ENCODE measurements at regions not wholly inside any gene's neighbourhood (a gene's known extent, or its start where the extent isn't known, plus 50 kb on each side); places are given as distances from the start of the nearest gene placed in this dataset.

GRCh38 chr6:141452354-141452686, 680.4 kb upstream of the GJE1 start:
- H3K79me2 ChIP-seq, result no peaks in the 10 kb centered on the region
- no peaks in the 10 kb centered on the region for H3K4me1 ChIP-seq (ENCODE audit: insufficient read depth)
- DNase-seq (ENCODE audit: low spot score), result no peak
- no peak overlapping the region for H2AFZ ChIP-seq
- H3K9me2 ChIP-seq (replicated peaks; ENCODE audit: insufficient read depth), result no peaks in the 10 kb centered on the region
- no peaks in the 10 kb centered on the region for H3K27me3 ChIP-seq
- no peak overlapping the region for H3K27ac ChIP-seq
- TF ChIP-seq CTCF (IDR thresholded peaks at IDR 0.05; ENCODE audit: poor library complexity) (no peak), EZH2 (IDR thresholded peaks at IDR 0.05; ENCODE audit: borderline replicate concordance) (no peak), EZH2phosphoT487 (IDR thresholded peaks at IDR 0.05; ENCODE audit: low read depth, severe bottlenecking, unreplicated experiment) (no peak)
- no peak overlapping the region for H3K4me3 ChIP-seq
- no peaks in the 10 kb centered on the region for H4K20me1 ChIP-seq (ENCODE audit: insufficient read depth, poor library complexity, severe bottlenecking)
- no peak overlapping the region for H3K4me2 ChIP-seq
- no peaks in the 10 kb centered on the region for H3K9me3 ChIP-seq (ENCODE audit: low read depth)
- H3K36me3 ChIP-seq (replicated peaks; ENCODE audit: insufficient read depth, low read depth), result no peaks in the 10 kb centered on the region

GRCh38 chr6:141451511-141452353, 681.0 kb upstream of the GJE1 start:
- WGBS (ENCODE audit: low lambda C conversion rate, missing lambda C conversion rate), result 81% methylated on average over 1 of the region's 1 CpG
- TF ChIP-seq EZH2phosphoT487 (IDR thresholded peaks at IDR 0.05; ENCODE audit: low read depth, severe bottlenecking, unreplicated experiment) (no peak), CTCF (IDR thresholded peaks at IDR 0.05; ENCODE audit: poor library complexity) (no peak), EZH2 (IDR thresholded peaks at IDR 0.05; ENCODE audit: borderline replicate concordance) (no peak)

GRCh38 chr6:141451181-141451510, 681.6 kb upstream of the GJE1 start:
- Histone ChIP-seq H3K79me2 (no peaks in the 10 kb centered on the region), H3K27me3 (no peaks in the 10 kb centered on the region), H3K4me2 (no peak overlapping the region), H4K20me1 (ENCODE audit: insufficient read depth, poor library complexity, severe bottlenecking) (no peaks in the 10 kb centered on the region), H2AFZ (no peak overlapping the region), H3K36me3 (replicated peaks; ENCODE audit: insufficient read depth, low read depth) (no peaks in the 10 kb centered on the region), H3K9me2 (replicated peaks; ENCODE audit: insufficient read depth) (no peaks in the 10 kb centered on the region), H3K9me3 (ENCODE audit: low read depth) (no peaks in the 10 kb centered on the region), H3K4me3 (no peak overlapping the region), H3K27ac (no peak overlapping the region), H3K4me1 (ENCODE audit: insufficient read depth) (no peaks in the 10 kb centered on the region)
- no peak for DNase-seq (ENCODE audit: low spot score)
- TF ChIP-seq EZH2phosphoT487 (IDR thresholded peaks at IDR 0.05; ENCODE audit: low read depth, severe bottlenecking, unreplicated experiment), result no peak

More at GRCh38 chr6:141451511-141452353, 681.0 kb upstream of the GJE1 start:
- Histone ChIP-seq H3K4me1 (ENCODE audit: insufficient read depth) (no peaks in the 10 kb centered on the region), H3K36me3 (replicated peaks; ENCODE audit: insufficient read depth, low read depth) (no peaks in the 10 kb centered on the region), H3K9me2 (replicated peaks; ENCODE audit: insufficient read depth) (no peaks in the 10 kb centered on the region), H2AFZ (no peak overlapping the region), H3K27ac (no peak overlapping the region), H3K27me3 (no peaks in the 10 kb centered on the region), H3K79me2 (no peaks in the 10 kb centered on the region), H3K4me2 (no peak overlapping the region), H4K20me1 (ENCODE audit: insufficient read depth, poor library complexity, severe bottlenecking) (no peaks in the 10 kb centered on the region), H3K4me3 (no peak overlapping the region), H3K9me3 (ENCODE audit: low read depth) (no peaks in the 10 kb centered on the region)
- DNase-seq (ENCODE audit: low spot score), result no peak

GRCh38 chr6:141445928-141446628, 686.6 kb upstream of the GJE1 start:
- DNase-seq (ENCODE audit: low spot score), result no peak
- Histone ChIP-seq H3K36me3 (replicated peaks; ENCODE audit: insufficient read depth, low read depth) (no peaks in the 10 kb centered on the region), H3K9me2 (replicated peaks; ENCODE audit: insufficient read depth) (no peaks in the 10 kb centered on the region), H3K79me2 (no peaks in the 10 kb centered on the region), H3K27ac (no peak overlapping the region), H3K4me2 (no peak overlapping the region), H4K20me1 (ENCODE audit: insufficient read depth, poor library complexity, severe bottlenecking) (no peaks in the 10 kb centered on the region), H3K4me3 (no peak overlapping the region), H3K9me3 (ENCODE audit: low read depth) (no peaks in the 10 kb centered on the region), H2AFZ (no peak overlapping the region), H3K4me1 (ENCODE audit: insufficient read depth) (no peaks in the 10 kb centered on the region), H3K27me3 (no peaks in the 10 kb centered on the region)
- TF ChIP-seq CTCF (IDR thresholded peaks at IDR 0.05; ENCODE audit: poor library complexity) (no peak), EZH2phosphoT487 (IDR thresholded peaks at IDR 0.05; ENCODE audit: low read depth, severe bottlenecking, unreplicated experiment) (no peak), EZH2 (IDR thresholded peaks at IDR 0.05; ENCODE audit: borderline replicate concordance) (no peak)
- WGBS (ENCODE audit: low lambda C conversion rate, missing lambda C conversion rate), result 77% methylated on average over 3 of the region's 3 CpGs

Measured in hepatocyte (in vitro differentiated cells).